Stomach (tissue), 4 donors: ENCODE measurements at regions not wholly inside any gene's neighbourhood (a gene's known extent, or its start where the extent isn't known, plus 50 kb on each side); places are given as distances from the start of the nearest gene placed in this dataset.

Experiments
- EP300 ChIP-seq: sonication (generic); formaldehyde crosslinking; IDR thresholded peaks from one replicate; pipeline ENCODE4 v1.6.1; 2017; ENCODE audit warnings: antibody characterized with exemption
- POLR2A ChIP-seq, 4 donors: fragments of 450-650 bp; IDR thresholded peaks; one replicate each; pipeline ENCODE4 v1.6.1; 2016; ENCODE audit warnings: antibody characterized with exemption in 4 of 4, control low read depth in 2 of 4, mild to moderate bottlenecking in 1 of 4, moderate library complexity in 1 of 4
- POLR2AphosphoS5 ChIP-seq, 3 donors: sonication (generic); formaldehyde crosslinking; IDR thresholded peaks; one replicate each; pipeline ENCODE4 v1.6.1; 2016; ENCODE audit warnings: antibody characterized with exemption in 3 of 3

GRCh38 chr13:75995966-75996365 lies 359.8 kb downstream of the LMO7 start:
- TF ChIP-seq POLR2AphosphoS5 (IDR thresholded peaks at IDR 0.05): no peak
- no peak for TF ChIP-seq EP300
- TF ChIP-seq POLR2A (IDR thresholded peaks at IDR 0.05): no peak
